Activated B cell treated with CpG ODN at 0.5 μM for 24 hours (primary cell): ENCODE measurements at regions not wholly inside any gene's neighbourhood (a gene's known extent, or its start where the extent isn't known, plus 50 kb on each side); places are given as distances from the start of the nearest gene placed in this dataset.

Experiments
- ATAC-seq: fragments of 200-7000 bp; cut with Tn5 transposase; one replicate; pipeline ENCODE4 v1.10.0; 2021; ENCODE audit warnings: low read depth, mild to moderate bottlenecking, moderate library complexity
- CTCF ChIA-PET: fragments of 350-600 bp; sonication (Branson Sonifier 250); formaldehyde crosslinking; loops from one replicate; lab custom pipeline; 2021; ENCODE audit warnings: antibody characterized with exemption; lab: Charles Lee
- POLR2A ChIA-PET: fragments of 350-600 bp; sonication (Branson Sonifier 250); formaldehyde crosslinking; loops from one replicate; lab custom pipeline; 2021; ENCODE audit warnings: antibody characterized with exemption; lab: Charles Lee
- DNase-seq: peaks from one replicate; pipeline ENCODE4 v3.0.0; 2022
- H3K27ac Mint-ChIP-seq: one replicate; pipeline ENCODE4 v1.8.0; 2020; ENCODE audit warnings: mixed read lengths
- H3K27me3 Mint-ChIP-seq: one replicate; pipeline ENCODE4 v1.8.0; 2021; ENCODE audit warnings: mixed read lengths
- H3K36me3 Mint-ChIP-seq: one replicate; pipeline ENCODE4 v1.8.0; 2021; ENCODE audit warnings: low read depth, mixed read lengths
- H3K4me1 Mint-ChIP-seq: one replicate; pipeline ENCODE4 v1.8.0; 2021; ENCODE audit warnings: mixed read lengths
- H3K4me3 Mint-ChIP-seq: one replicate; pipeline ENCODE4 v1.8.0; 2020; ENCODE audit warnings: mild to moderate bottlenecking, mixed read lengths
- H3K9me3 Mint-ChIP-seq: one replicate; pipeline ENCODE4 v1.8.0; 2020; ENCODE audit warnings: mixed read lengths
- intact Hi-C: fragments of 100-400 bp; cut with micrococcal nuclease; formaldehyde crosslinking; loops from one replicate; pipeline ENCODE4 v1.15.1; 2024
- TF ChIP-seq, protein P1 (sequence below): fragments of 200-600 bp; IDR thresholded peaks from one replicate; pipeline ENCODE4 v1.8.0; 2022; ENCODE audit warnings: antibody characterized with exemption, mild to moderate bottlenecking

DNA sequence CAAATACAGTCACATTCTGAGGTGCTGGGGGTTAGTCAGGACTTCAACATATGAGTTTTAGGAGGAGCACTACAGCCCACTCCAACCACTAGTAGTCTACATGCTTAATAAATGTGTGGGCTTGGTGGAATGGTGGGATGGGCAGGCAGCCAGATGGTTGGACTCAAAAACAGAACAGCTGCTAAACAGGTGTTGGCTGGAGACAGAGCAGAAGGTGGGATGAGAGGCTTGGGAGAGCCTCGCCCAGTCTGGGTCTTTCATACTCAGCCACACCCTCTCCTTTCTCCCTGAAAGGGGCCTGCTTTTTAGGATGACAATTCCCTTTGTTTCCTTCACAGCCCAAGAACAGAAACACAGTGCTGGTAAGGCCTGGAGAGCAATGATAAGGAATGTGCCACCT lies 143.9 kb upstream of the KLHL29 start:
- ChIA-PET POLR2A (no interaction called here), CTCF (no interaction called here)
- H3K27ac Mint-ChIP-seq = no peak overlapping the region
- no peaks in the 10 kb centered on the region for H3K27me3 Mint-ChIP-seq
- intact Hi-C loops = no loop called here
- no peaks in the 10 kb centered on the region for H3K9me3 Mint-ChIP-seq
- H3K36me3 Mint-ChIP-seq = no peaks in the 10 kb centered on the region
- H3K4me3 Mint-ChIP-seq = no peak overlapping the region
- no peaks in the 10 kb centered on the region for H3K4me1 Mint-ChIP-seq
- DNase-seq = no peak
- TF ChIP-seq, protein P1, sequence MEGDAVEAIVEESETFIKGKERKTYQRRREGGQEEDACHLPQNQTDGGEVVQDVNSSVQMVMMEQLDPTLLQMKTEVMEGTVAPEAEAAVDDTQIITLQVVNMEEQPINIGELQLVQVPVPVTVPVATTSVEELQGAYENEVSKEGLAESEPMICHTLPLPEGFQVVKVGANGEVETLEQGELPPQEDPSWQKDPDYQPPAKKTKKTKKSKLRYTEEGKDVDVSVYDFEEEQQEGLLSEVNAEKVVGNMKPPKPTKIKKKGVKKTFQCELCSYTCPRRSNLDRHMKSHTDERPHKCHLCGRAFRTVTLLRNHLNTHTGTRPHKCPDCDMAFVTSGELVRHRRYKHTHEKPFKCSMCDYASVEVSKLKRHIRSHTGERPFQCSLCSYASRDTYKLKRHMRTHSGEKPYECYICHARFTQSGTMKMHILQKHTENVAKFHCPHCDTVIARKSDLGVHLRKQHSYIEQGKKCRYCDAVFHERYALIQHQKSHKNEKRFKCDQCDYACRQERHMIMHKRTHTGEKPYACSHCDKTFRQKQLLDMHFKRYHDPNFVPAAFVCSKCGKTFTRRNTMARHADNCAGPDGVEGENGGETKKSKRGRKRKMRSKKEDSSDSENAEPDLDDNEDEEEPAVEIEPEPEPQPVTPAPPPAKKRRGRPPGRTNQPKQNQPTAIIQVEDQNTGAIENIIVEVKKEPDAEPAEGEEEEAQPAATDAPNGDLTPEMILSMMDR = no peak
- no peak for ATAC-seq

DNA sequence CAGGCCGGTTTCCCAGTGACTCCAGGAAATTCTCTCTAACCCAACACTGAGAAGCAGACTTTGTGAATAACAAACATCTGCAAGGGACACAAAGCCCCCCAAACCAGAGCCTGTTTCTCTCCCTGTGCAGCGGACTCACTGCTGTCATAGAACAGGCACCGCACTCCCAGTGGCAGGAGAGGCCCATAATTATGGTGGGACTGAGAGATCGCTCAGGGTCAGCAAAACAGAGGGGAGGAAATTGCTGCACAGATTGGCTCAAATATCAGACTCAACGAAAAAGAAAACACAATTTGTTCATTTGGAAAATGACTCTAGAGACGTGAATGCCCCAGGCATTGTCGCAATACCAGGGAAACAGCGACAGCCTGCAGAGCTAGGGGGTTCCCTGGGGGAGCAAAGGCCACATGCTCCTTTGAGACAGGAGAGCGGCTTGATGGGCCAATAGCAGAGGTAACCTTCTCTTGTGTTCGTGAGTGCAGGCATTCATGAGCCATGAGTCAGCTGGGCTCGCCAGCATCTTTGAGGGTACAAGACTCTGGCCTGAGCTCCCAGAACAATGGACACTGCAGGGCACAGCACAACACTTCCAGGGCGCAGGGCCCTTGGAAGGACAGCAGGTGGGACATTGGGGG lies 143.3 kb upstream of the KLHL29 start:
- DNase-seq = no peak
- intact Hi-C loops = no loop called here
- no peak overlapping the region for H3K4me3 Mint-ChIP-seq
- no peak for ATAC-seq
- POLR2A ChIA-PET = no interaction called here
- TF ChIP-seq, protein P1 = no peak
- no peaks in the 10 kb centered on the region for H3K36me3 Mint-ChIP-seq
- H3K4me1 Mint-ChIP-seq = no peaks in the 10 kb centered on the region
- no peaks in the 10 kb centered on the region for H3K9me3 Mint-ChIP-seq
- no peak overlapping the region for H3K27ac Mint-ChIP-seq
- no peaks in the 10 kb centered on the region for H3K27me3 Mint-ChIP-seq
- CTCF ChIA-PET = no interaction called here

DNA sequence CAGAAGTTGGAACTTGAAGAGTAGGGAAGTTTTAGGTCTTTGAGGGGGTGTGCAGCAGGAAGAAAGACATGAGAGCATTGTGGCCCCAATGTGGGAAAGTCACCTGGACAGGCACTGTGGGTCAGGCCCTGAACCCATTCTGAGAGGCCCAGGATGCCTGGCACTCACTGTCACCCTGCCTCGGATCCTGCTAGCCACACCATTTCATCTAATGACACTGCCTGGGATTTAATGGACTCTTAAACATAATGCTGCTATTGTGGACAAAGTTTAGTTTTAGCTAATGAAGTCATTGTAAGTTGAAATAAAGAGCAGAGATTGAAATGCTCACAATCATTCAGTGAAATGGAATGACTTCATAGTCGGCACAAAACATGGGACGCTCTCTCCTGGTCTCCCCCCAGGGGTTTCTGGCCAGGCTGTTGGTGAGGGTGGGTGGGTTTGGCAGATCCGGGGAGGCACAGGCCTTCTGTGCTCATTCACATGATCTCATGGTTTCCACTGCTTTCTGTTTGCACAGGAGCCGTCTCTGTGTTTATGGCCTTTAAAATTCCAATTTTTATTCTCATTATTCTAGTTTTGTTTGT lies 141.8 kb upstream of the KLHL29 start:
- Mint-ChIP-seq H3K36me3 (no peaks in the 10 kb centered on the region), H3K4me3 (no peak overlapping the region), H3K4me1 (no peaks in the 10 kb centered on the region), H3K9me3 (no peaks in the 10 kb centered on the region), H3K27ac (no peak overlapping the region), H3K27me3 (no peaks in the 10 kb centered on the region)
- DNase-seq = no peak
- CTCF ChIA-PET = no interaction called here
- no peak for ATAC-seq
- TF ChIP-seq, protein P1 = no peak
- intact Hi-C loops = no loop called here
- POLR2A ChIA-PET = no interaction called here

DNA sequence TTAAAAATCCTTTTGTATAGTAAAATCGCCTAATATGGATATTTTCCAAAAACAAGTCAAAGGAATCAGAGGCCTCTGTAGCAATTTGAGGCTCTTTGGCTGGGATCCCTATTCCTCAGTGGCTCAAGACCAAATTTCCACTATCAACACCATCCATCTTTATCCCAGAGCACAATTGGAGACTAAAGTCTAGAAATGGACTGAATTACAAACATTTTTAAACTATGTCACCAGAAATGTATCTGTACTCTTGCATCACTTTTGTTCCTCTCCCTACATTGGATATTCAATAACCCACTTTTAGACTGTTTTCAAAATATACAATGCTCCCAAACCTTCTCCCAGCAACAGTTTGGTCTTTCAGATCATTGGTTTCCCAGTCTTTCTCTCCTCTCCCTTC lies 140.4 kb upstream of the KLHL29 start:
- ChIA-PET POLR2A (no interaction called here), CTCF (no interaction called here)
- Mint-ChIP-seq H3K9me3 (no peaks in the 10 kb centered on the region), H3K27me3 (peaks cover 1% of the 10 kb centered on the region), H3K27ac (no peak overlapping the region), H3K4me3 (no peak overlapping the region), H3K4me1 (no peaks in the 10 kb centered on the region), H3K36me3 (no peaks in the 10 kb centered on the region)
- ATAC-seq (no peak), DNase-seq (no peak)
- intact Hi-C loops = no loop called here
- TF ChIP-seq, protein P1 = no peak

DNA sequence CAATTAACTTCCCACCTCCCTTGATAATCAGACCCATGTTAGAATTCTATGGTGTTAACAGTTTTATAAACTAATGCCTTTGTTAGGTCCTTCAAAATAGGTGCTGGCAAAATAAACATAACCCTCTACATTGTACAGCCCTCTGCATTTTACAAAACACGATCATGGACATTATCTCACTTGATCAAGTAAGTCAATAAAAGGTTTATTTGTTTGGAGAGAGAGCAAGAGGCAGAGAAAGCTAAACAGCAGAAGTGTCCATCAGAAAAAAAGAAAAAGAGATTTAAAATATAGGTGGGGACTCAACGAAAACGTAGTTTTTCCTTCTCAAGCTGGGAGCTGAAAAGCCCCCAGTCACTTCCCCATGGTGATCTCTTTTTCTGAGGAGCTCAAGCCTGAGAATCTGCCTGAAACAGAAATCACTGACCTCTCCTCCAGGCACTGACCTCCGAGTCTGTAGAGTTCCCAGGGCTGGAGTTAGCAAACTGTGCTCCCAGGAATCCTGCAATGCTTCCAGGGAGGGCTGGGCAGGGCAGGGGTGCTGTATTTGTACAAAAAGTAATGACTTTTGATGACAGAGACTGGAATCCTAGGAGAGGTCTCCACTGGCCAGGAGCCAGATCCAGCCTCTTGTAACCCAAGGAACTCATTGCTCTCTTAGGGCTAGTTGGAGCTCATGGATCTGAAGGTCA lies 137.8 kb upstream of the KLHL29 start:
- DNase-seq (no peak), ATAC-seq (no peak)
- ChIA-PET CTCF (no interaction called here), POLR2A (no interaction called here)
- TF ChIP-seq, protein P1 = no peak
- no peak overlapping the region for H3K27ac Mint-ChIP-seq
- no peaks in the 10 kb centered on the region for H3K4me1 Mint-ChIP-seq
- H3K36me3 Mint-ChIP-seq = no peaks in the 10 kb centered on the region
- intact Hi-C loops = no loop called here
- no peaks in the 10 kb centered on the region for H3K9me3 Mint-ChIP-seq
- H3K27me3 Mint-ChIP-seq = peaks cover 10% of the 10 kb centered on the region
- H3K4me3 Mint-ChIP-seq = no peak overlapping the region
